Activated CD8-positive, alpha-beta T cell treated with anti-CD3 and anti-CD28 coated beads, Interleukin-2, amount 10 ng/mL, durations not matched to agents 7 days and 5 days (primary cell): ENCODE measurements at regions not wholly inside any gene's neighbourhood (a gene's known extent, or its start where the extent isn't known, plus 50 kb on each side); places are given as distances from the start of the nearest gene placed in this dataset.
"Not testable (repeated sequence)": the region's sequence is repeated elsewhere in the genome, so short reads cannot be mapped to it uniquely, and the experiment has no call there.

Experiments
- ATAC-seq: fragments of 150-1000 bp; cut with Tn5 transposase; one replicate; pipeline ENCODE4 v1.10.0; 2021; ENCODE audit warnings: moderate library complexity
- CTCF ChIA-PET: fragments of 350-600 bp; sonication (Branson Sonifier 250); formaldehyde crosslinking; loops from one replicate; lab custom pipeline; 2021; ENCODE audit warnings: antibody characterized with exemption; lab: Charles Lee
- POLR2A ChIA-PET: fragments of 350-600 bp; sonication (Branson Sonifier 250); formaldehyde crosslinking; loops from one replicate; lab custom pipeline; 2021; ENCODE audit warnings: antibody characterized with exemption; lab: Charles Lee
- DNase-seq: peaks from one replicate; pipeline ENCODE4 v3.0.0-alpha.2; 2020
- H3K27ac Mint-ChIP-seq: one replicate; pipeline ENCODE4 v1.8.0; 2021; ENCODE audit warnings: mild to moderate bottlenecking, mixed read lengths
- H3K27me3 Mint-ChIP-seq: one replicate; pipeline ENCODE4 v1.8.0; 2021; ENCODE audit warnings: low read depth, mixed read lengths
- H3K36me3 Mint-ChIP-seq: one replicate; pipeline ENCODE4 v1.8.0; 2021; ENCODE audit warnings: low read depth, mixed read lengths
- H3K4me1 Mint-ChIP-seq: one replicate; pipeline ENCODE4 v1.8.0; 2021; ENCODE audit warnings: low read depth, mixed read lengths
- H3K4me3 Mint-ChIP-seq: one replicate; pipeline ENCODE4 v1.8.0; 2021; ENCODE audit warnings: mild to moderate bottlenecking, mixed read lengths
- H3K9me3 Mint-ChIP-seq: one replicate; pipeline ENCODE4 v1.8.0; 2022; ENCODE audit warnings: mixed read lengths; ENCODE audit not compliant: insufficient read depth

DNA sequence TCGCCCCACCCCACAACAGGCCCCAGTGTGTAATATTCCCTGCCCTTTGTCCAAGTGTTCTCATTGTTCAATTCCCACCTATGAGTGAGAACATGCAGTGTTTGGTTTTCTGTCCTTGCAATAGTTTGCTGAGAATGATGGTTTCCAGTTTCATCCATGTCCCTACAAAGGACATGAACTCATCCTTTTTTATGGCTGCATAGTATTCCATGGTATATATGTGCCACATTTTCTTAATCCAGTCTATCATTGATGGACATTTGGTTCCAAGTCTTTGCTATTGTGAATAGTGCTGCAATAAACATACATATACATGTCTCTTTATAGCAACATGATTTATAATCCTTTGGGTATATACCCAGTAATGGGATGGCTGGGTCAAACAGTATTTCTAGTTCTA, 132.7 kb downstream of the SNX10 start:
- H3K36me3 Mint-ChIP-seq, H3K9me3 Mint-ChIP-seq, CTCF ChIA-PET, ATAC-seq, H3K4me1 Mint-ChIP-seq, H3K27ac Mint-ChIP-seq, DNase-seq, POLR2A ChIA-PET, H3K4me3 Mint-ChIP-seq: not testable (repeated sequence)
- H3K27me3 Mint-ChIP-seq = peaks cover 17% of the 10 kb centered on the region

DNA sequence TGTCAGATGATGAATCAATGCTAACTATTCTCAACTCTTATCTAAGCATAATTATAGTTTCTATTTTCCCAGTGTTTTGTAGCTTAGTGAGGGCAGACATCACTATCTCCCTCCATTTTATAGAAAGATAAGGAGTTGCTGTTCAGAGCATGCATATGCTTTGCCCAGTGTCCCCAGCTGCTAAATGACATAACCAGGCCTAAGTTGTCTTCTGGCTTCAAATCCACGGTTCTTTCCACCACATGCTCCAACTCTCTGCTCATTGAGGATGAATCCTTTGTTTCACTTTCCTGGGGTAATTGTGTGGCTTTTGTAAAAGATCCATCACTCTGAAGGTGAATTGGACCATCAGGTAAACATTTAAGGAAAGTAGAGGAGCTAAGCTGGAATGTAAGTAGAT, 134.0 kb downstream of the SNX10 start:
- no peak for ATAC-seq
- POLR2A ChIA-PET = no interaction called here
- no peak for DNase-seq
- peaks cover 10% of the 10 kb centered on the region for H3K27me3 Mint-ChIP-seq
- no peaks in the 10 kb centered on the region for H3K9me3 Mint-ChIP-seq
- H3K4me3 Mint-ChIP-seq = no peak overlapping the region
- CTCF ChIA-PET = interaction anchor here (0.6 to 0.9 kb wide), 2 partner anchors 60 to 486 kb away, joined by 3 read pairs; no protein-coding TSS in a partner anchor
- H3K4me1 Mint-ChIP-seq = no peaks in the 10 kb centered on the region
- no peak overlapping the region for H3K27ac Mint-ChIP-seq
- no peaks in the 10 kb centered on the region for H3K36me3 Mint-ChIP-seq

- ATAC-seq (no peak), DNase-seq (no peak)
- ChIA-PET POLR2A (no interaction called here), CTCF (interaction anchor here (0.6 kb wide), 1 partner anchor 486 kb away, joined by 3 read pairs; no protein-coding TSS in a partner anchor)
- Mint-ChIP-seq H3K36me3 (no peaks in the 10 kb centered on the region), H3K9me3 (no peaks in the 10 kb centered on the region), H3K4me3 (no peak overlapping the region), H3K27me3 (peaks cover 6% of the 10 kb centered on the region), H3K4me1 (no peaks in the 10 kb centered on the region), H3K27ac (no peak overlapping the region)
These were observed 134.4 kb downstream of the SNX10 start for GRCh38 chr7:26426096-26426495.

DNA sequence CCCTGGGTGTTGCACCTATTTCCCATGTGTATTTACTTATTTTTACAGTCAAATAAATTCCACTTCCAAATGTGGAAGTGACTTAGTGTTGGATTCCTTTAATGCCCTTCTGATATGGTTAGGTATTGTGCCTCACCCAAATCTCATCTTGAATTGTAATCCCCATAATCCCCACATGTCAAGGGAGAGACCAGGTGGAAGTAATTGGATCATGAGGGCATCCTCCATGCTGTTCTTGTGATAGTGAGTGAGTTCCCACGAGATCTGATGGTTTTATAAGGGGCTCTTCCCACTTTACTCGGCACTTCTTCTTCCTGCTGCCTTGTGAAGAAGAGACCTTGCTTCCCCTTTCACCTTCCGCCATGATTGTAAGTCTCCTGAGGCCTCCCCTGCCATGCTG, 136.9 kb downstream of the SNX10 start:
- Mint-ChIP-seq H3K4me1 (no peaks in the 10 kb centered on the region), H3K4me3 (no peak overlapping the region), H3K9me3 (no peaks in the 10 kb centered on the region), H3K27ac (no peak overlapping the region), H3K27me3 (peaks cover 11% of the 10 kb centered on the region), H3K36me3 (no peaks in the 10 kb centered on the region)
- POLR2A ChIA-PET = no interaction called here
- DNase-seq (no peak), ATAC-seq (no peak)
- CTCF ChIA-PET = no interaction called here

DNA sequence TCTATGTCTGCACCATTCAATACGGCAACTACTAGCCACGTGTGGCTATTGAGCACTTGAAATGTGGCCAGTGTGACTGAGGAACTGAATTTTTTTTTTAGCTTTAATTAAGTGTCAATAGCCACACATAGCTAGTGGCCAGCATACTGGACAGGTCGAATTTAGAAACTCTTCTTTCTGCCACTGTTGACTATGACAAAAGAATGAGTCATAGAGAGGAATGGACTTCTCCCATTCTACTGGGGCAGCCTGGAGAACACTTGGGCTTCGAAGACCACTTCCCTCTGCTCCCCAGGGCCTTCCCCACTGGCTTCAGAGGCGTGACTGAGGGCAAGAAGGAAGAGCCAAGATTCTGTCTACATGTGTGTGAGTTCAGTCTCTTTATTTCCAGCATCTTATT, 137.5 kb downstream of the SNX10 start:
- no peaks in the 10 kb centered on the region for H3K36me3 Mint-ChIP-seq
- H3K27me3 Mint-ChIP-seq = peaks cover 16% of the 10 kb centered on the region
- H3K27ac Mint-ChIP-seq = no peak overlapping the region
- no peak overlapping the region for H3K4me3 Mint-ChIP-seq
- POLR2A ChIA-PET = no interaction called here
- ATAC-seq (no peak), DNase-seq (no peak)
- no peaks in the 10 kb centered on the region for H3K4me1 Mint-ChIP-seq
- H3K9me3 Mint-ChIP-seq = no peaks in the 10 kb centered on the region
- CTCF ChIA-PET = no interaction called here

DNA sequence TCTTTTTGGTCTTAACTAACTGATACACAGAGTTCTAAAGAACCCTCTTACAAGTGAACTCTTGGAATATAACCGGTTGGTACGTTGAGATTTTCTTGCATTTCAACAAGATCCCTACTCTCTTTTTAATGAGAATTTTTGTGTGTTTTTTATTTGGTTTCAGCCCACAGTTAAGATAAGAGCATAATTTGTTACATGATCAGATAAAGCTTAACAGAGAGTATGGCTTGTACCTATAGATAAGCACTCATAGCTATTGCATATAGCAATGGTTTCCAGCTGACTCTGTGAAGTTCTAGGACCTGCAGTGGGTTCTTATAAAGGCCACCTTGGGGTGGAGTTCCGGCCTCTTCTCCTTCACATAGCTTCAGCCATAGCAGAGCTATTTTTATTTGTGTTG, 143.3 kb downstream of the SNX10 start:
- no peaks in the 10 kb centered on the region for H3K36me3 Mint-ChIP-seq
- H3K9me3 Mint-ChIP-seq = no peaks in the 10 kb centered on the region
- H3K27me3 Mint-ChIP-seq = peaks cover 36% of the 10 kb centered on the region
- ATAC-seq (no peak), DNase-seq (no peak)
- H3K4me3 Mint-ChIP-seq = no peak overlapping the region
- no peaks in the 10 kb centered on the region for H3K4me1 Mint-ChIP-seq
- ChIA-PET POLR2A (no interaction called here), CTCF (interaction anchor here (1.2 to 1.3 kb wide), 2 partner anchors 18 to 65 kb away, joined by 3 read pairs; no protein-coding TSS in a partner anchor)
- no peak overlapping the region for H3K27ac Mint-ChIP-seq

DNA sequence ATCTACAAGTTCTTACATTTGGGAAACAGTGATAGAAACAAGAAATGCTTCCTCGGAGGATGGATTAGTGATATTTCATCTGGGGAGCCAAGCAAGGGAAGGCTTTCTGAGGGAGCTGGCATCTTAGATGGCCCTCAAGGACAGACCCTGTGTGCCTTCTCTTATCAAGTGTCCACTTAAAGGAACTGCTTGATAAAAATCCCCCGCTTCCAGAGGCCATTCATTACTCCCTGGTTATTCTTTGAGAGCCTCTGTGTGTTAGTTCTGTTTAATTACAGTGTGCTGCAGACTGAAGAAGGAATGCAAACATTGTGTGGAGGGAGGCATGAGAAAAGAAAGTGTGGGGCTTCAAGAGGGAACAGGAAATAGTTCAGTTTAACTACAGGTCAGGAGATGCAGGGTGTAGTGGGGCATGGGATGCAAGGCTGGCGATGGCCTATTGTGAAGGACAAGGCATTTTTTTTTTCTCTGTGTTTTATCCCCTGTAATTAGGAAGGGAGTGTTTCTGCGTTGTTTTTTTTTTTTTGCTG, 145.4 kb downstream of the SNX10 start:
- no peak overlapping the region for H3K4me3 Mint-ChIP-seq
- H3K27me3 Mint-ChIP-seq = peaks cover 36% of the 10 kb centered on the region
- CTCF ChIA-PET = no interaction called here
- no peaks in the 10 kb centered on the region for H3K36me3 Mint-ChIP-seq
- no peak for DNase-seq
- no peaks in the 10 kb centered on the region for H3K4me1 Mint-ChIP-seq
- no peaks in the 10 kb centered on the region for H3K9me3 Mint-ChIP-seq
- POLR2A ChIA-PET = no interaction called here
- H3K27ac Mint-ChIP-seq = no peak overlapping the region
- no peak for ATAC-seq

- H3K4me1 Mint-ChIP-seq = no peaks in the 10 kb centered on the region
- peaks cover 29% of the 10 kb centered on the region for H3K27me3 Mint-ChIP-seq
- no peaks in the 10 kb centered on the region for H3K36me3 Mint-ChIP-seq
- H3K27ac Mint-ChIP-seq = no peak overlapping the region
- ChIA-PET CTCF (interaction anchor here (1.2 kb wide), 1 partner anchor 545 kb away, joined by 3 read pairs; no protein-coding TSS in a partner anchor), POLR2A (no interaction called here)
- DNase-seq (no peak), ATAC-seq (no peak)
- no peaks in the 10 kb centered on the region for H3K9me3 Mint-ChIP-seq
- no peak overlapping the region for H3K4me3 Mint-ChIP-seq
These were observed 146.4 kb downstream of the SNX10 start for GRCh38 chr7:26438078-26438477.

DNA sequence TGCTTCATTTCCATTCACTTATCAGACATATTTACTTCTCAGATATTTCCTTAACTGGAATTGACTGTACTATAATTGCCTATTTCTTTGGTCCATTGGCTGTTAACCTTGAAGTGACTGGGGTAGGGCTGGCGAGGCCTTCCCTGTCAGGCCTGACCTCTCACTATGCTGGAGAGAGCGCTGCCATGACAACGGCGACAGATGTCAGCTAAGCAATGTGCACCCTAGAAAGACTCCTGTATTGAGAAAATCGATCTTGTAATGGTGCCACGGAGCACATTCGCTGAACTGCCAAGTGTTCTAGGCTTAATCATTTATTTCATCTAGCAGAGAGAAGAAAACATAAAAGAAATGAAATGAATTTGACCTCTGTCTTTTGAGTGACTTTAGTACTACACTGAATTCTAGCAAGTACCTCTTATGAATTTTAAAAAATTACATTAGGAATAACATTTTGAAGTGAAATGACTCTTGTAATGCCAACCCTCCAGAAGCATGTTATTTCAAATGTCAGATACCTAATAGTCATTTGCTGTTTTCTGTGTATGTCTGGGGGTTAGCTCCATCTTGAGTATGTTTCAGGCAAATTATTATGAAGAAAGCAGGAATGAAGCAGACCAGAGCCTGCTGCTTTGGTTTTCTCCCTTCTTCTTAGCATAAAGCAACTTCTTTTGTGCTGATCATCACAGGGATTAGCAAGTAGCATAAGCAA, 148.0 kb downstream of the SNX10 start:
- Mint-ChIP-seq H3K9me3 (no peaks in the 10 kb centered on the region), H3K36me3 (no peaks in the 10 kb centered on the region), H3K27me3 (peaks cover 21% of the 10 kb centered on the region), H3K4me3 (no peak overlapping the region), H3K4me1 (no peaks in the 10 kb centered on the region), H3K27ac (no peak overlapping the region)
- DNase-seq = no peak
- CTCF ChIA-PET = no interaction called here
- POLR2A ChIA-PET = no interaction called here
- no peak for ATAC-seq

- peaks cover 18% of the 10 kb centered on the region for H3K27me3 Mint-ChIP-seq
- H3K9me3 Mint-ChIP-seq = no peaks in the 10 kb centered on the region
- no peaks in the 10 kb centered on the region for H3K4me1 Mint-ChIP-seq
- ChIA-PET POLR2A (no interaction called here), CTCF (no interaction called here)
- ATAC-seq (no peak), DNase-seq (no peak)
- no peaks in the 10 kb centered on the region for H3K36me3 Mint-ChIP-seq
- H3K27ac Mint-ChIP-seq = no peak overlapping the region
- no peak overlapping the region for H3K4me3 Mint-ChIP-seq
These were observed 148.8 kb downstream of the SNX10 start for GRCh38 chr7:26440233-26441001.

- ChIA-PET CTCF (no interaction called here), POLR2A (no interaction called here)
- ATAC-seq (no peak), DNase-seq (no peak)
- H3K4me1 Mint-ChIP-seq = no peaks in the 10 kb centered on the region
- H3K36me3 Mint-ChIP-seq = no peaks in the 10 kb centered on the region
- H3K9me3 Mint-ChIP-seq = no peaks in the 10 kb centered on the region
- H3K4me3 Mint-ChIP-seq = no peak overlapping the region
- H3K27me3 Mint-ChIP-seq = peaks cover 13% of the 10 kb centered on the region
- no peak overlapping the region for H3K27ac Mint-ChIP-seq
These were observed 149.4 kb downstream of the SNX10 start for GRCh38 chr7:26441002-26441521.
